H1 (cell line): ENCODE measurements at regions not wholly inside any gene's neighbourhood (a gene's known extent, or its start where the extent isn't known, plus 50 kb on each side); places are given as distances from the start of the nearest gene placed in this dataset.
A peak's percentile ranks its signal among the peaks of the same experiment; 100 is the strongest.

Experiments used
- CTCF ChIA-PET: fragments of 300-600 bp; sonication (Branson Sonifier 250); formaldehyde crosslinking; loops from one replicate; lab custom pipeline; 2021; ENCODE audit not compliant: partially characterized antibody; lab: Charles Lee
- POLR2A ChIA-PET: fragments of 300-600 bp; sonication (Branson Sonifier 250); formaldehyde crosslinking; loops from one replicate; lab custom pipeline; 2021; ENCODE audit warnings: inconsistent platforms; ENCODE audit not compliant: partially characterized antibody; lab: Charles Lee
- DNase-seq, 2 experiments: peaks; one replicate each; pipeline versions ENCODE4 v3.0.0 to v3.0.0-alpha.2; 2010 to 2022; ENCODE audit warnings: low spot score in 2 of 2, low read depth in 1 of 2, mixed read lengths in 1 of 2
- FAIRE-seq: peaks from 2 replicates; lab custom pipeline; 2011; peaks lifted over from hg19 to GRCh38; lab: Jason Lieb, UNC
- H2AFZ ChIP-seq: 2 replicates; pipeline ENCODE4 v1.8.1; 2012; ENCODE audit warnings: low read length, inconsistent platforms
- H2AK5ac ChIP-seq: 2 replicates; pipeline ENCODE4 v1.6.1; 2013; ENCODE audit warnings: low read depth, low read length
- H2BK120ac ChIP-seq: replicated peaks from 2 replicates; pipeline ENCODE3; 2013; ENCODE audit warnings: low read depth, low read length, inconsistent platforms
- H2BK12ac ChIP-seq: 2 replicates; pipeline ENCODE4 v1.6.1; 2013; ENCODE audit warnings: low read depth, low read length
- H2BK15ac ChIP-seq: 2 replicates; pipeline ENCODE4 v1.6.1; 2013; ENCODE audit warnings: low read length
- H2BK20ac ChIP-seq: 2 replicates; pipeline ENCODE4 v1.6.1; 2013; ENCODE audit warnings: low read length
- H2BK5ac ChIP-seq: 2 replicates; pipeline ENCODE4 v1.6.1; 2013; ENCODE audit warnings: low read depth, low read length
- H3K14ac ChIP-seq: 2 replicates; pipeline ENCODE4 v1.6.1; 2013; ENCODE audit warnings: inconsistent platforms; ENCODE audit not compliant: insufficient read length
- H3K18ac ChIP-seq: 2 replicates; pipeline ENCODE4 v1.6.1; 2013; ENCODE audit warnings: low read length; ENCODE audit errors: extremely low read depth
- H3K23ac ChIP-seq: 2 replicates; pipeline ENCODE4 v1.6.1; 2013; ENCODE audit warnings: inconsistent platforms; ENCODE audit not compliant: insufficient read length
- H3K23me2 ChIP-seq: 2 replicates; pipeline ENCODE4 v1.6.1; 2013; ENCODE audit warnings: low read depth, low read length
- H3K27ac ChIP-seq: 2 replicates; pipeline ENCODE4 v1.6.1; 2011; ENCODE audit warnings: low read depth, low read length, inconsistent platforms
- H3K27me3 ChIP-seq, 4 experiments: replicated peaks in 1 of 4; 1 replicate in 1 of 4; 2 replicates in 3 of 4; pipeline versions ENCODE4 v1.6.1 to v1.8.1; 2011 to 2013; ENCODE audit warnings: low read length in 3 of 4, mild to moderate bottlenecking in 3 of 4, inconsistent platforms in 2 of 4, mixed read lengths in 2 of 4, moderate library complexity in 1 of 4; ENCODE audit not compliant: control insufficient read depth in 3 of 4, insufficient read depth in 3 of 4; ENCODE audit errors: extremely low read depth in 1 of 4
- H3K36me3 ChIP-seq, 4 experiments: 2 replicates each; pipeline versions ENCODE4 v1.6.1 to v1.8.1; 2011 to 2013; ENCODE audit warnings: mild to moderate bottlenecking in 4 of 4, low read length in 3 of 4, moderate library complexity in 2 of 4, control low read depth in 1 of 4, inconsistent platforms in 1 of 4; ENCODE audit not compliant: insufficient read depth in 4 of 4, control insufficient read depth in 2 of 4
- H3K4ac ChIP-seq: replicated peaks from 2 replicates; pipeline ENCODE3; 2013; ENCODE audit warnings: low read length, low read depth, mixed read lengths, inconsistent platforms; ENCODE audit not compliant: insufficient read length
- H3K4me1 ChIP-seq, 4 experiments: replicated peaks in 1 of 4; 1 replicate in 1 of 4; 2 replicates in 3 of 4; pipeline versions ENCODE4 v1.6.1 to v1.8.1; 2011 to 2013; ENCODE audit warnings: low read length in 3 of 4, inconsistent platforms in 2 of 4, mixed read lengths in 1 of 4; ENCODE audit not compliant: insufficient read depth in 4 of 4, control insufficient read depth in 3 of 4
- H3K4me2 ChIP-seq, 2 experiments: 2 replicates each; pipeline versions ENCODE4 v1.6.1 to v1.8.1; 2011 to 2013; ENCODE audit warnings: low read depth in 2 of 2, low read length in 2 of 2, control low read depth in 1 of 2, inconsistent platforms in 1 of 2, mild to moderate bottlenecking in 1 of 2; ENCODE audit not compliant: insufficient read depth in 1 of 2
- H3K4me3 ChIP-seq, 4 experiments: fragments of 200-600, 300-600 bp in 1 of 4; sonication (generic), shearing (Covaris generic), sonication (Bioruptor Twin) in 1 of 4; 2 replicates each; pipeline versions ENCODE4 v1.5.1 to v1.8.1; 2011 to 2016; ENCODE audit warnings: low read length in 4 of 4, low read depth in 3 of 4, control low read depth in 2 of 4, inconsistent platforms in 2 of 4, mild to moderate bottlenecking in 2 of 4, mixed read lengths in 1 of 4, moderate library complexity in 1 of 4; ENCODE audit not compliant: insufficient read depth in 2 of 4; ENCODE audit errors: extremely low read depth in 1 of 4
- H3K56ac ChIP-seq: replicated peaks from 2 replicates; pipeline ENCODE3; 2013; ENCODE audit warnings: low read depth, mild to moderate bottlenecking, mixed read lengths, low read length, inconsistent platforms; ENCODE audit not compliant: insufficient read length
- H3K79me1 ChIP-seq: 2 replicates; pipeline ENCODE4 v1.6.1; 2013; ENCODE audit warnings: low read depth, low read length, control low read depth
- H3K79me2 ChIP-seq, 2 experiments: 2 replicates each; pipeline versions ENCODE4 v1.6.1 to v1.8.1; 2012 to 2013; ENCODE audit warnings: low read length in 2 of 2, mild to moderate bottlenecking in 2 of 2, inconsistent platforms in 1 of 2; ENCODE audit not compliant: insufficient read depth in 2 of 2, control insufficient read depth in 1 of 2
- H3K9ac ChIP-seq, 4 experiments: replicated peaks in 1 of 4; 1 replicate in 1 of 4; 2 replicates in 3 of 4; pipeline versions ENCODE4 v1.6.1 to v1.8.1; 2011 to 2013; ENCODE audit warnings: low read depth in 3 of 4, low read length in 3 of 4, control low read depth in 2 of 4, mild to moderate bottlenecking in 2 of 4, moderate library complexity in 2 of 4, inconsistent platforms in 1 of 4; ENCODE audit errors: extremely low read depth in 1 of 4
- H3K9me3 ChIP-seq, 2 experiments: 2 replicates each; pipeline versions ENCODE4 v1.6.1 to v1.8.1; 2012 to 2013; ENCODE audit warnings: mild to moderate bottlenecking in 2 of 2, moderate library complexity in 2 of 2, control low read depth in 1 of 2, inconsistent platforms in 1 of 2, low read depth in 1 of 2, low read length in 1 of 2, mixed read lengths in 1 of 2; ENCODE audit not compliant: insufficient read depth in 2 of 2
- H4K20me1 ChIP-seq, 2 experiments: replicated peaks in 1 of 2; 2 replicates each; pipeline versions ENCODE3 to v1.8.1; 2011 to 2013; ENCODE audit warnings: inconsistent platforms in 2 of 2, low read length in 2 of 2, mild to moderate bottlenecking in 1 of 2; ENCODE audit not compliant: insufficient read depth in 2 of 2, control insufficient read depth in 1 of 2
- H4K5ac ChIP-seq: 2 replicates; pipeline ENCODE4 v1.6.1; 2013; ENCODE audit warnings: low read length, low read depth, mixed read lengths, inconsistent platforms; ENCODE audit not compliant: insufficient read length
- H4K8ac ChIP-seq: 2 replicates; pipeline ENCODE4 v1.8.0; 2013; ENCODE audit warnings: mild to moderate bottlenecking, moderate library complexity, low read length, inconsistent platforms; ENCODE audit not compliant: insufficient read depth; ENCODE audit errors: extremely low read depth
- H4K91ac ChIP-seq: replicated peaks from 2 replicates; pipeline ENCODE3; 2013; ENCODE audit warnings: low read length, mixed read lengths, inconsistent platforms; ENCODE audit not compliant: insufficient read length
- ASH2L ChIP-seq: fragments of 200-600, 300-600 bp; sonication (generic); IDR thresholded peaks from one replicate; pipeline ENCODE4 v1.7.1; 2017; ENCODE audit warnings: low read length
- MAFK ChIP-seq: IDR thresholded peaks from 2 replicates; pipeline ENCODE4 v1.6.1; 2012; ENCODE audit warnings: low read depth, mild to moderate bottlenecking, improper control_type of control experiment, low read length
- RXRA ChIP-seq: IDR thresholded peaks from 2 replicates; pipeline ENCODE4 v1.6.1; 2011; ENCODE audit warnings: low read depth, mild to moderate bottlenecking, low read length, moderate library complexity; ENCODE audit not compliant: insufficient read depth
- SP4 ChIP-seq: IDR thresholded peaks from 2 replicates; pipeline ENCODE4 v1.6.1; 2012; ENCODE audit warnings: low read length, inconsistent platforms
- SUZ12 ChIP-seq: fragments of 200-600 bp; sonication (generic); IDR thresholded peaks from 2 replicates; pipeline ENCODE4 v1.6.1; 2012; ENCODE audit warnings: mild to moderate bottlenecking, inconsistent platforms, low read length, moderate library complexity, mixed read lengths
- WGBS, 2 experiments: shearing (Covaris generic) in 1 of 2; methylation state at CpG; one replicate each; pipeline versions ENCODE4 v1.1.6 to v1.1.7; 2013 to 2015; ENCODE audit warnings: low lambda C conversion rate in 2 of 2, mixed read lengths in 2 of 2, inconsistent platforms in 1 of 2, low coverage in 1 of 2, missing lambda C conversion rate in 1 of 2; ENCODE audit not compliant: insufficient replicate concordance in 2 of 2, insufficient coverage in 1 of 2, insufficient read length in 1 of 2; ENCODE audit errors: extremely low coverage in 1 of 2, missing lambda C conversion rate in 1 of 2; 5-methylcytosine and 5-hydroxymethylcytosine counted together

GRCh38 chr7:33727315-33727714 lies 178.0 kb upstream of the BMPER start:
- H3K9ac ChIP-seq: no peak overlapping the region
- H3K18ac ChIP-seq: no peak overlapping the region
- H3K56ac ChIP-seq: no peak overlapping the region
- H2AFZ ChIP-seq: no peak overlapping the region
- POLR2A ChIA-PET: interaction anchor here (0.9 to 1.5 kb wide), 2 partner anchors 8 to 37 kb away, joined by 3 to 4 read pairs; no protein-coding TSS in a partner anchor
- H4K20me1 ChIP-seq: no peaks in the 10 kb centered on the region
- no peak overlapping the region for H3K27ac ChIP-seq
- H3K9me3 ChIP-seq: no peaks in the 10 kb centered on the region
- H4K91ac ChIP-seq: no peak overlapping the region
- H3K14ac ChIP-seq: no peak overlapping the region
- H3K79me2 ChIP-seq: no peaks in the 10 kb centered on the region
- H2BK120ac ChIP-seq: no peak overlapping the region
- no peaks in the 10 kb centered on the region; a peak in 1 of 7 replicates for H3K27me3 ChIP-seq
- DNase-seq (no peak), FAIRE-seq (no peak)
- no peaks in the 10 kb centered on the region for H3K79me1 ChIP-seq
- H2BK12ac ChIP-seq: peak overlapping the region; percentile 50; the same call in 1 of the 2 replicates
- no peak overlapping the region for H2BK15ac ChIP-seq
- H3K36me3 ChIP-seq: no peaks in the 10 kb centered on the region
- peaks cover 0 to 23% (median 12%) of the 10 kb centered on the region in 4 experiments; a peak in 6 of 7 replicates for H3K4me1 ChIP-seq
- WGBS, 2 experiments: 76% methylated on average over 11 of the region's 11 CpGs; no CpG with 5 or more reads in 1 of the 2 experiments
- no peaks in the 10 kb centered on the region for H3K23me2 ChIP-seq
- no peak overlapping the region for H4K5ac ChIP-seq
- no peak for TF ChIP-seq SP4
- no peak for TF ChIP-seq RXRA
- peak; percentile 28 for TF ChIP-seq ASH2L
- TF ChIP-seq MAFK: no peak
- TF ChIP-seq SUZ12: no peak
- H3K23ac ChIP-seq: no peak overlapping the region
- peak overlapping the region in 1 of 2 experiments; percentile 13; a peak in 2 of 4 replicates for H3K4me2 ChIP-seq
- H2AK5ac ChIP-seq: no peak overlapping the region
- peak overlapping the region; percentile 71; the same call in 1 of the 2 replicates for H2BK5ac ChIP-seq
- H3K4me3 ChIP-seq: no peak overlapping the region
- CTCF ChIA-PET: interaction anchor here (1.0 to 1.9 kb wide), 7 partner anchors 11 to 58 kb away, joined by 3 to 8 read pairs (median 3); no protein-coding TSS in a partner anchor
- H3K4ac ChIP-seq: no peak overlapping the region
- no peak overlapping the region for H4K8ac ChIP-seq
- peak overlapping the region; percentile 72; the same call in 1 of the 2 replicates for H2BK20ac ChIP-seq
